ENCODE measurements at regions not wholly inside any gene's neighbourhood (a gene's known extent, or its start where the extent isn't known, plus 50 kb on each side); places are given as distances from the start of the nearest gene placed in this dataset.

GRCh38 chr16:63005356-63005755 is 969.1 kb upstream of the CDH8 start:
- DNase-seq: no peak

- no peak for DNase-seq
Observed at GRCh38 chr16:62989480-62989879, 953.2 kb upstream of the CDH8 start.

GRCh38 chr16:62985722-62986121 is 949.5 kb upstream of the CDH8 start:
- DNase-seq: no peak

- no peak for DNase-seq
Observed at GRCh38 chr16:62978451-62978850, 942.2 kb upstream of the CDH8 start.

DNA sequence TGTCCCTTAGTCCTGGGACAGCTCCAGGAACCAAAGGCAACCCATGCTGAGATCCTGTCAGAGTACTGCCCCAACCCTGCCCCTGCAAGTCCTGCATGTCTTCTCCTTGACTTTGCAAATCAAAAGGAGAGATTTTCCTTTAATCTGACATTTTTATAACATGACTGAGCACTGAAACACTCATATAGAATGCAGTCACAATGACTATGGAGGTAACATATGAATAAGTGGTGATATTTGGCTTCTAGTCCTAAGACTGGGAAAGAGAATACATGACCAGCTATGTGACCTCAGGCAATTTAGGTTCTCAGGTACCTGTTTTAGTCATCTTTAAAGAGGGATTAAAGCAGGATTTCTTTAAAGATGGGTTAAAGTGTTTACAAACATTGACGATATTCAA is 941.6 kb upstream of the CDH8 start:
- DNase-seq: no peak

- no peak for DNase-seq
Observed at GRCh38 chr16:62974424-62974823, 938.2 kb upstream of the CDH8 start.

GRCh38 chr16:62970851-62971250 is 934.6 kb upstream of the CDH8 start:
- DNase-seq: no peak

- DNase-seq: no peak
Observed at GRCh38 chr16:62969711-62970318, 933.6 kb upstream of the CDH8 start.

DNA sequence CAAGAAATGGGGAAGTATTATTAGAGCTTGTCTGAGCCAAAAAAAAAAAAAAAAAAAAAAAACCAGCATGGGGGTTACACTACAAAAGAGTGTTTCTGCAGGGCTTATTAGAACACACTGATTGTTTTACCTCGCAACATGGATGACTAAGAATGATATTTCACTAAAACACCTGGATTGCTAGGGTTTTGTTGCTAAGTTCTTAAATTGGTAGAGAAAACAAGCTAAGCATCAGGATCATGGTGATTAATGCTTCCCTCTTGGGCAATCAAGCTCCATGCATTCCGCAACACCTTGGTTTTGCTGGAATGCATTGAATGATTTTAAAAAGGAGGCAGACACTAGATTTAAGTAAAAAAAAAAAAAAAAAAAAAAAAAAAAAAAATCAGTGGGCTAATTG is 931.4 kb upstream of the CDH8 start:
- DNase-seq: no peak

GRCh38 chr16:62967163-62967562 is 930.9 kb upstream of the CDH8 start:
- DNase-seq: no peak

GRCh38 chr16:62966626-62967025 is 930.4 kb upstream of the CDH8 start:
- DNase-seq: no peak

DNA sequence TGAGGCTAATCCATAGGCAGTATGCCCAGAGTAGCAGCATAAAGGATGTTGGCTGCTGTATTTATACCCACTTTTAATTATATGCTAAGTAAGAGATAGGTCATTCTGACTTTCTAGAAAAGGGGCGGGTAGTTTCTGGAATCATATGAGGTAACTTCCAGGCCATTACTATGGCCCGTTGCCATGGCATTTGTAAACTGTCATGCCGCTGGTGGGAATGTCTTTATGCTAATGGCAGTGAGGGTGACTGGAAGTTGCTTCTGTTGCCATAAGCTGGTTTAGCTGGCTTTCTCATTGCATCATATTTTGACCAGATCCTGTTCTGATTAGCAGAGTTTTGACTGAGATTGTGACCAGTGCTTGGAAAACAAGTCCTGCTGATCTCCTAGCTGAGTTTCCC is 929.6 kb upstream of the CDH8 start:
- DNase-seq: no peak

GRCh38 chr16:62963846-62964245 is 927.6 kb upstream of the CDH8 start:
- no peak for DNase-seq

- no peak for DNase-seq
Observed at GRCh38 chr16:62955033-62955349, 918.8 kb upstream of the CDH8 start.

DNA sequence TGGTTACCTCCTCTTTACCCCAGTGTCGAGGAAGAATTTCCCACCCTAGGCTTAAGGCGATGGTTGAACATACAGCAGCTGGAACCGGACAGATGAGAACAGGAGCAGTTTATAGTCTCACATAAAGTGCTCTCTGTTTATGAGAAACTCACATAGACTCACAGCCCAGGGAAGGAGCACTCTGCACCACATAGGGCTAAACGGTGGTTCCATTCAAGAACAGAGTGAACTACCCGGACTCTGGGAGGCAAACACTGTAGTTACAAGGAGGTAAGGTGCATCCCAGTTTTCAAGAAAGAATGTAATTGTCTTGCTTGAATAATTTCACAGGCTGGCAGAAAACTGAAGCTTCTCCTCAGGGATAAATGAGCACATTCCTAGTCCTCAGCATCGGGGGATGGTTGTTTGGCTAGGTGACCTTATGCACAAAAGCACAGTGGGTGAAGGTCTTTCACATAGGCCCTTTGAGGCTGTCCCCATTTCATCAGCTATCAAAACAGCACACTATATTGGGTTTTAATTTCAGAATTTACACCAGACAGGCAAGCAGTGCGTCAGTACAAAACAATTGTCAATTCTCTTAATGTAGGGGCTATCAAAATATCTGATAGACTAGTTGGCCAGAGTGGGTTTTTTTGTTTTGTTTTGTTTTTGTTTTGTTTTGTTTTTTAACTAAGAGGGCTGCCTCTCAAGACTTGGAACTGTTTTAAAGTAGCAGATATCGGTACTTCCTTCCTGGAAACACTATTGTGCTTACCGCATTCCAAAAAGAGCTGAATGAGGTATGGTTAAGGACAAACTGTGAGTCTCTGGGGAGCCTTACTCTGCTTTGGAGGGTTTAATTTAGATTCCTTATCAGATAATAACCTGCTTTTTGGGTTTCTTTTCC is 918.1 kb upstream of the CDH8 start:
- DNase-seq: no peak

- no peak for DNase-seq
Observed at GRCh38 chr16:62950351-62950750, 914.1 kb upstream of the CDH8 start.

GRCh38 chr16:62940569-62940968 is 904.3 kb upstream of the CDH8 start:
- DNase-seq: no peak

DNA sequence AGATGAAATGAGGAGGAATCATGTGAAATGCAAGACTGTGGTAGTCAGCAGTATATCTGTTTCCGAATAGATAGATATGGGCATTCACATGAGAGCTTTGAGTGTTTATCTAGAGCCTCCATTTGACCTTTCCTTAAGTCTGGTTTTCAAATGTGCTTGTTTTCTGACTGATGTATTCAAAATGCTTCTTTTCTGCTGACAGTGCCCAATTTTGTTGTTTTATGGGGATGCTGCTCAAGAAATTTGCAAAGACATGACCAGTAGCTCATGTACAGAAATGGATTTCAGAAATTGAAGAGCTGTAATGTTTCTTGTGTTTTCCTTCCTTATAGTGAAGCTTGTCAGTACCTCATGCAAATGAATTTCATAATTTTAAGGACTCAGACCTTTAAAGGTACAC is 903.4 kb upstream of the CDH8 start:
- DNase-seq: no peak

DNA sequence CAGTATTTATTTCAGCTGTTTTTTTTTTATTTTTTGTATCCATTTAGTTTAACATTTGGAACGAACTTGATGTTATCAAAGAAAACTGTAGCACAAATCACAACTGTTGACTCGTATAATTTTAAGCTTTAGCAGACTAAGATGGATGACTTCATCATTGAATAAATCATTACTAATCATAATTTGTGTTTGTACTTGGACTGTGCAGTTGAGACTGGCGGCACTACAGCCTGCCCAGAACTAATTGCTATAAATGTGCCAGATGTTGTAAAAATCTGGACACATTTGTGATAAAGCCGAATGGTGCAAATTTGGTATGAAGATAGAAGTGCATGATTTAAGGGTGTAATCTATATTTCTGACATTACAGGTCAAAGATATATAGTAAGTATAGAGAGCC is 897.7 kb upstream of the CDH8 start:
- DNase-seq: no peak

- no peak for DNase-seq
Observed at GRCh38 chr16:62929593-62929992, 893.4 kb upstream of the CDH8 start.

DNA sequence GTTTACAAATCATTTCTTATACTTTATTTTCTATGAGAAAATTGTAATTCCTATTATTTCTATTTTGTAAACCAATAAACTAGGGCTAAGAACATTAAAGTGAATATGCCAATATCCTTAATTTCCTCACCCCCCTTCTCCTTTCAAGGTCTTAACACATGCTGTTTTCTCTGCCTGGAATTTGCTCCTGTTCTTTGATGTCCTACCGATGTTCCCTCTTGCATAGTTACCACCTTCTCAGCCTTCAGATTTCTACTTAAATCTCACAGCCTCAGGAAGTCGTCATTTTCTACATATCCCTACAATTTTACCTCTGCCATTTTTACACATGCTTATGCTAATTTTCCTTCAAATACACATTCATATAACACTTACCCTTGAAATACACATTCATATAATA is 890.9 kb upstream of the CDH8 start:
- no peak for DNase-seq

- no peak for DNase-seq
Observed at GRCh38 chr16:62926121-62926801, 890.0 kb upstream of the CDH8 start.

DNA sequence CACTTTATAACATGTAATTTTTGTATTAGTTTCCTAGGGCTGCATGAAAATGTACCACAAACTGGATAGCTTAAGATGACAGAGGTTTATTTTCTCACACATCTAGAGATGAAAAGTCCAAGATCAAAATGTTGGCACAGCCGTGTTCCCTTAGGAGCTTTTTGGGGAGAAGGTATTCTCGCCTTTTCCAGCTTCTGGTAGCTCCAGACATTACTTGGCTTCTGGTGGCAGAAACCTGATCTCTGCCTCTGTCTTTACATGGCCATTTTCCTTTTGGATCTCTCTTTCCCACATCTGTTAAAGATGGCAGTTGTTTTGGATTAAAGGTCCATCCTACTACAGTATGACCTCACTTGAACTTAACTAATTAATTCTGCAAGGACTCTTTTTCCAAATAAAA is 885.7 kb upstream of the CDH8 start:
- DNase-seq: no peak

DNA sequence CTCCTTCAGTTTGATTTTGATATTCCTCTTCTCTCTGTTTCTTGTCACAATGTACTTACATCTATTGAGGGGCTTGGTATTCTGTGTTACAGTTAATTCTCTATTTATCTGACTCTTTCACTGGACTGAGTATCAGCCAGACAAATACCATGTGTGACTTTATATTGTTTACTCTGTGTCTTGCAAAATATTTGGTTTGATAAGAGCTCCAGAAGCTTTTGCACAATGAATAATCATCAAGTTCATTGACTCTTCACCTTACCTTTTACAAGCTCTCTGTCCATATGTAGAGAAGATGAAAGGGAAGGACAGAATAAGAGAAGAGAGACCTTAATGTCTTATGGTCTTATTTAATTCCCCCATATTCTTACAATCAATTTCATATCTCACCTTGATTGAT is 877.7 kb upstream of the CDH8 start:
- no peak for DNase-seq
